Activated CD4-positive, alpha-beta T cell treated with anti-CD3 and anti-CD28 coated beads for 36 hours (primary cell): ENCODE measurements at regions not wholly inside any gene's neighbourhood (a gene's known extent, or its start where the extent isn't known, plus 50 kb on each side); places are given as distances from the start of the nearest gene placed in this dataset.

ENCODE experiments used
- ATAC-seq: fragments of 200-7000 bp; cut with Tn5 transposase; one replicate; pipeline ENCODE4 v1.10.0; 2021; ENCODE audit warnings: mild to moderate bottlenecking, moderate library complexity
- CTCF ChIA-PET: fragments of 350-600 bp; sonication (Branson Sonifier 250); formaldehyde crosslinking; loops from one replicate; lab custom pipeline; 2021; ENCODE audit warnings: antibody characterized with exemption; lab: Charles Lee
- POLR2A ChIA-PET: fragments of 350-600 bp; sonication (Branson Sonifier 250); formaldehyde crosslinking; loops from one replicate; lab custom pipeline; 2021; ENCODE audit warnings: antibody characterized with exemption, inconsistent platforms; lab: Charles Lee
- DNase-seq: peaks from one replicate; pipeline ENCODE4 v3.0.0-alpha.2; 2020
- H3K27ac Mint-ChIP-seq: one replicate; pipeline ENCODE4 v1.8.0; 2021; ENCODE audit warnings: mixed read lengths
- H3K27me3 Mint-ChIP-seq: one replicate; pipeline ENCODE4 v1.8.0; 2021; ENCODE audit warnings: mixed read lengths
- H3K36me3 Mint-ChIP-seq: one replicate; pipeline ENCODE4 v1.8.0; 2021; ENCODE audit warnings: low read depth, mixed read lengths
- H3K4me1 Mint-ChIP-seq: one replicate; pipeline ENCODE4 v1.8.0; 2021; ENCODE audit warnings: mixed read lengths
- H3K4me3 Mint-ChIP-seq: one replicate; pipeline ENCODE4 v1.8.0; 2021; ENCODE audit warnings: mild to moderate bottlenecking, moderate library complexity, mixed read lengths
- H3K9me3 Mint-ChIP-seq: one replicate; pipeline ENCODE4 v1.8.0; 2021; ENCODE audit warnings: low read depth, mixed read lengths
- intact Hi-C, 2 experiments: fragments of 100-400 bp; cut with DNase I in 1 of 2; cut with micrococcal nuclease in 1 of 2; formaldehyde crosslinking; loops; one replicate each; pipeline versions ENCODE4 v1.14.2 to v1.15.1; 2022 to 2024; cut with DNase I, micrococcal nuclease

DNA sequence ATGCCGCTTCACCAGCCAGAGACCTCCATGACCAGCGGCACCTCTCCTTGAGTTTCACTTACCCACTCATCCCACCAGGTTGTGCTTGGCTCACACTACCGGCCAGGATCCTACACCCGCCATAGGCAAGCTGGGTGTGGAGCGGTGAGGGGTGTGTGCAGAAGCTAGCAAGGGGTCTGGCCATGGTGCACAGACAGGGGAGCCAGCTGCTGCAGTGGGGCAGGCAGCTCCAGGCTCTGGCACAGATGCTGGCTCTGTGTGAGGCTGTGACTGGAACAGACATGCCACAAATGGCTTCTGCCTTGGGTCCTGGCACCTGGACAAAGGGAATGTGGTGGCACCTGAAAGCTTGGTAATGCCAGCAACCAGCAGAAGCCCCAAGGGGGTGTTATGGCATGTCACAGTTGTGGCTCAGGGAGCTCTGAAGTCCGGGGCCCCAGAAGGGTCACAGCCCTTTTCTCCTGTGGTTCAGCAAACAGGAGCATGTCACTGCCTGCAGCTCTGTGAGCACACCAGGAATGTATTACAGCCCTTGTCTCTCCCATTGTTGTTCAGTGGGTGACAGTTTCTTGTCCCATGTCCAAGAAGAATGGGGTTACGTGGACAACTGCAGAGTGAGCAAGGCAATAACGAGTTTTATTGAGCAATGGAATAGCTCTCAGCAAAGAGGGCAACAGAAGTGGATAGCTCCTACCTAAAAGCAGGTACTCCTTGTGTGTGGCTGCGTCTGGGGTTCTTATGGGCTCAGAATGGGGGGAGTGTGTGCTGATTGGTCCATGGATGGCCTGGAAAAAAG, 2791.0 kb upstream of the PCDH20 start:
- Mint-ChIP-seq H3K36me3 (no peaks in the 10 kb centered on the region), H3K27ac (no peak overlapping the region), H3K4me1 (no peaks in the 10 kb centered on the region), H3K4me3 (no peak overlapping the region), H3K9me3 (peaks cover 13% of the 10 kb centered on the region), H3K27me3 (no peaks in the 10 kb centered on the region)
- ATAC-seq = no peak
- DNase-seq = no peak
- CTCF ChIA-PET = no interaction called here
- POLR2A ChIA-PET = no interaction called here
- intact Hi-C loops = no loop called here

DNA sequence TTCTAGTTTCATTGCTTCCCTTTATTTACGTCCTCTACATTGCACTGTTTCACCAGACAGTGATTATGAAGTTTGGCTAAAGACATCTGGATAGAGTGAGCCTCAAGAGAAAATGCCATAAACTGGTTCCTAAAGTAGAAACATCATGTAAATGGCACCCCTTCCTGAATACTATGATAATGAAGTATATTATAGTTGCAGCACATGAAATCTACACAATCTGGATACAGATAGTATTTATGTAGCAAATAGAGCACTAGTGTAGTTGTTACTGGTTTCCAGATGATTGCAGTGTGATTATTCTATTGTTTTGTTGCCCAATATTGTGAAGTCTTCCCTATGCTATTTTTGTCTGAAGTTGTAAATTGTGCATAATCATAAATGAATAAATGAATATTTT, 2786.9 kb upstream of the PCDH20 start:
- no peak for DNase-seq
- H3K4me1 Mint-ChIP-seq = no peaks in the 10 kb centered on the region
- ATAC-seq = no peak
- no peak overlapping the region for H3K27ac Mint-ChIP-seq
- H3K27me3 Mint-ChIP-seq = no peaks in the 10 kb centered on the region
- peaks cover 5% of the 10 kb centered on the region for H3K9me3 Mint-ChIP-seq
- intact Hi-C loops = no loop called here
- H3K4me3 Mint-ChIP-seq = no peak overlapping the region
- CTCF ChIA-PET = no interaction called here
- POLR2A ChIA-PET = no interaction called here
- H3K36me3 Mint-ChIP-seq = no peaks in the 10 kb centered on the region

DNA sequence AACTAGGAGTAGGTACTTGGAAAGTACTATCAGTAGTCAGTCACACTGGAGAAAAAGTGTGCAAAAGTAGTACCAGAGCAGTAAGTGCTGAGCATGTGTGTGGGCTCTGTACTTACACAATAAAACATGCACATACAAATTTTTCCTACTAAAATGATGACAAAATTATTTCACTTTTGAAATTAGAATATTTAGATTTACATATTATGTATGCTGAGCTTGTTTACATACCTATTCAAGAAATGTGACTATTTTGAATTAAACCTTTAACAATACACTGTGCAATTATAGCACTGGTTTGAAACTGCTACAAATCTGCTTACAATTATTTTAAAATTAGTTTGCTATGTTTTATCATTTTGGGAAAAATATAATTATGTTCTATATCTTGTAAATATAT, 2781.6 kb upstream of the PCDH20 start:
- Mint-ChIP-seq H3K27me3 (no peaks in the 10 kb centered on the region), H3K4me1 (no peaks in the 10 kb centered on the region), H3K9me3 (peaks cover 5% of the 10 kb centered on the region), H3K4me3 (no peak overlapping the region), H3K36me3 (no peaks in the 10 kb centered on the region), H3K27ac (no peak overlapping the region)
- DNase-seq (no peak), ATAC-seq (no peak)
- POLR2A ChIA-PET = no interaction called here
- CTCF ChIA-PET = no interaction called here
- intact Hi-C loops = no loop called here

DNA sequence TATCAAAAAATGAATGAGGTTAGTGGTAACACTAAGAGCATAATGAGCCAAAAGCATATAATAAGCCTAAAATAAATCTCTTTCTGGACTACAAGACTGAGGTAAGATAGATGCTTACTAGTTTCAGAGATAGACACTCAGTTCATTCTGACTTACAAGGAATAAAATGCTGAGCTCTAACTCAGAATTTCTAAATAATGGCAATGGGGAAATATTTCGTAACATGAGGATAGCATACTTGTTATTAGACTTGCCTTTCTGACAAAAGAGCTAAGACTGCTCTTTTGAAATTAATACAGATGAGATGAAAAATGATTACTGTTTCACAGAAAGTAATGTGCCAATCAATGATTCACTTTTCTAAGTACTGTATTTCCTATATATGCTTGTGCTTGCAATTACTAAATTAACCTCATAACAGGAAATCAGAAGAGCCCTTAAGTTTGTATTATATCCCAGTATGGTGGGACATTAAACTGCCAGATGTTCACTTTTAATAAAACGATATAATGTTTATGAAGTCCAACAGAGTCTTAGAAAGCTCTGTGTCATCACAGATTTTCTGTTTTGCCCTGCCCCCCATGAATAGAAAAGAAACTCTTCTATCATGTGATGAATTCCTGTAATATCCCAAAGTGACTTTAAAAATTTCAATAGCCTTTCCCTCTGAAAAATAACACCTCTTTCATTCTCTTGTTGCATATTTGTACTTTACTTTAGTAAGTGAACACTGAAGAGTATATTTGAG, 2771.0 kb upstream of the PCDH20 start:
- no peak overlapping the region for H3K27ac Mint-ChIP-seq
- no peaks in the 10 kb centered on the region for H3K27me3 Mint-ChIP-seq
- intact Hi-C loops = no loop called here
- H3K4me3 Mint-ChIP-seq = no peak overlapping the region
- DNase-seq (no peak), ATAC-seq (no peak)
- H3K9me3 Mint-ChIP-seq = peaks cover 13% of the 10 kb centered on the region
- ChIA-PET POLR2A (no interaction called here), CTCF (no interaction called here)
- no peaks in the 10 kb centered on the region for H3K4me1 Mint-ChIP-seq
- no peaks in the 10 kb centered on the region for H3K36me3 Mint-ChIP-seq

DNA sequence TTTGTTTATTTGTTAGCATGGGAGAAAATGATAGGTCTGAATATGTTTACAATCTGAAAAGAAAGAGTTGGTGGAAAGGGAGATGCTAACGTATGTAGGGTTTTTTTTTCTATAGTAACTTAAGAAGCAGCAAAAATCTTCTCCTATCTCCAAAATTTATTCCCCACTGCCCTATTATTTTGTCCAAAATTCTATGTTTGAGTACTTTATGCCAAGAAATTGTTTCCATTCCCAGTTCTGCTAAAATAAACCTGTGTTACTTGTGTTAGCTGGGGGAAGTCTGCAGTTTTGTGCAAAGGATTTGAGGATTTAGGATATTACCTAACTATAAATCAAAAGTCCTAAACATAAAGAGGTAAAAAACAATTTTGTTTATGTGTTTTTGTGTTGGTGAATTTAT, 2770.4 kb upstream of the PCDH20 start:
- Mint-ChIP-seq H3K9me3 (peaks cover 15% of the 10 kb centered on the region), H3K27ac (no peak overlapping the region), H3K27me3 (no peaks in the 10 kb centered on the region), H3K4me1 (no peaks in the 10 kb centered on the region), H3K4me3 (no peak overlapping the region), H3K36me3 (no peaks in the 10 kb centered on the region)
- no peak for ATAC-seq
- POLR2A ChIA-PET = no interaction called here
- CTCF ChIA-PET = no interaction called here
- no peak for DNase-seq
- intact Hi-C loops = no loop called here

DNA sequence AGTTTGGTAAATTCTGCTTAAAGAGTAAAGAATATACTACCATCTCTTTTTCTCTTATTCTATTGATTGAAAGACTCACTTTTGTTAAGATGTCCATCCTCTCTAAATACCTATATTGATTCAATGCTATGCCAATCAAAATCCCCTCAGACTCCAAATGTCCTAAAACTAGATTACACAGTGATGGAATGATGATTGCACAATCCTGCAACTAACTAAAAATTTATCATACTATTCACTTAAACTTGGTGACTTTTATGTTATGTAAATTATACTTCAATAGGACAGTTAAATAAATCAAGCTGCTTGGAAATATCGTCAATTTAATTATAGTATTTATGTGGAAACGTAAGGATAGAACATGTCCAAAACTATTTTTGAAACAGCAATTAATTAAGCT, 2765.1 kb upstream of the PCDH20 start:
- no peak overlapping the region for H3K4me3 Mint-ChIP-seq
- H3K27me3 Mint-ChIP-seq = no peaks in the 10 kb centered on the region
- DNase-seq (no peak), ATAC-seq (no peak)
- peaks cover 14% of the 10 kb centered on the region for H3K9me3 Mint-ChIP-seq
- no peaks in the 10 kb centered on the region for H3K36me3 Mint-ChIP-seq
- CTCF ChIA-PET = no interaction called here
- POLR2A ChIA-PET = no interaction called here
- no peak overlapping the region for H3K27ac Mint-ChIP-seq
- H3K4me1 Mint-ChIP-seq = no peaks in the 10 kb centered on the region
- intact Hi-C loops = no loop called here

DNA sequence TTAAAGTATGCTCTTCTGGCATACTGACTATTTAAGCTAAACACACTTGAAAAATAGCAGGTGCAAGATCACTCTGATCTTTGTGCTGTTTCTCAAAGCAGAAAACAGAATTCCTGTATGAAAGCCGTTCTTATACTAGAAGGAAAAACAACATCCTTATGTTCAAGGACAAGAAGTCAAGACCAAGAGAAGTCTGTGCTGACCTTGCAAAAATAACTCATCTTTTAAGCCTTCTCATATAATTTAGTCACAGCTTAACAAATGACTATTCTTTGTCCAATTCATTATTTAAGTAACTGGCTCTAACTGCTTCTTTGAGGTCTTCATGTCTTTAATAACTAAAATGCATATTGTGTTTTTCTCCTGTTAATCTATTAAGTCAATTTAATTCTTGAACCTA, 2750.2 kb upstream of the PCDH20 start:
- POLR2A ChIA-PET = no interaction called here
- no peaks in the 10 kb centered on the region for H3K27me3 Mint-ChIP-seq
- no peaks in the 10 kb centered on the region for H3K36me3 Mint-ChIP-seq
- no peak for DNase-seq
- CTCF ChIA-PET = no interaction called here
- H3K4me1 Mint-ChIP-seq = no peaks in the 10 kb centered on the region
- intact Hi-C loops = no loop called here
- peaks cover 3% of the 10 kb centered on the region for H3K9me3 Mint-ChIP-seq
- H3K4me3 Mint-ChIP-seq = no peak overlapping the region
- no peak for ATAC-seq
- H3K27ac Mint-ChIP-seq = no peak overlapping the region

DNA sequence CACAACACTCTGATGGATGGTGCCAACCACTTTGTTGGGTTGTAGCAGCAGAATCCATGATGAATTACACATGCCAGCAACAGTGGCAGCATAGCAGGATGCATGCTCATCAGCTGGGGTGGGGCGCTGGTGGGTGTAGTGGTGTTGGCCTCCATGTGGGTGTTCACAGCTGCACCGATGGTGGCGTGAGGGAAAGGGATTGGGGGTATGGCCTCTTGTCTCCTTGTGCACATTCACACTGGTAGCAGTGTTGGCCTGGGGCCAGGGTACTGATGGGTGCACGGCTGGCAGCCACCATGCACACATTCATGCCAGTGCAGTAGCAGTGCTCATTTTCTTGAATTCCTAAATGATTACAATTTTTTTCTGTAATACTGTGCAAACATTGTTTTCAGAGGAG, 2748.8 kb upstream of the PCDH20 start:
- no peak overlapping the region for H3K4me3 Mint-ChIP-seq
- no peaks in the 10 kb centered on the region for H3K27me3 Mint-ChIP-seq
- H3K4me1 Mint-ChIP-seq = no peaks in the 10 kb centered on the region
- DNase-seq = no peak
- POLR2A ChIA-PET = no interaction called here
- H3K9me3 Mint-ChIP-seq = peaks cover 3% of the 10 kb centered on the region
- intact Hi-C loops = no loop called here
- no peak for ATAC-seq
- H3K27ac Mint-ChIP-seq = no peak overlapping the region
- CTCF ChIA-PET = no interaction called here
- no peaks in the 10 kb centered on the region for H3K36me3 Mint-ChIP-seq

DNA sequence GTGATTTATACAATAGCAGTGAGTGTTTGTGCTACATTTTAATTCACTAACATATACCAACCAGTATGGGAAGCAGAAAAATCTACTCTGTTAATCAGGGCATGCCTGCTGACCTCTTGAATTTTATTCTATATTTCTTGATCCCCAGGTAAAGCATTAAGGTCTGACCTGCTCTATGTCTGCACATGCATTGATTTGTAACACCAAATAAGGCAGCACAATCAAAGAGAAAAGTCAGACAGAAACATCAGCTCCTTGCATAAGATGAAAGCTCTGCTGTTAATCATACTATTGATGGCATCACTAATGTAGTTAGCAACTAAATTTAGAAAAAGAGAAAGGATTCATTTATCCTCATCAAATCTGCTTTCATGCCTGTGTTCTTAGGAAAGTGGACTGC, 2744.8 kb upstream of the PCDH20 start:
- DNase-seq (no peak), ATAC-seq (no peak)
- CTCF ChIA-PET = no interaction called here
- H3K27ac Mint-ChIP-seq = no peak overlapping the region
- intact Hi-C loops = no loop called here
- H3K36me3 Mint-ChIP-seq = no peaks in the 10 kb centered on the region
- H3K4me1 Mint-ChIP-seq = no peaks in the 10 kb centered on the region
- H3K9me3 Mint-ChIP-seq = peaks cover 9% of the 10 kb centered on the region
- no peak overlapping the region for H3K4me3 Mint-ChIP-seq
- no peaks in the 10 kb centered on the region for H3K27me3 Mint-ChIP-seq
- POLR2A ChIA-PET = no interaction called here

DNA sequence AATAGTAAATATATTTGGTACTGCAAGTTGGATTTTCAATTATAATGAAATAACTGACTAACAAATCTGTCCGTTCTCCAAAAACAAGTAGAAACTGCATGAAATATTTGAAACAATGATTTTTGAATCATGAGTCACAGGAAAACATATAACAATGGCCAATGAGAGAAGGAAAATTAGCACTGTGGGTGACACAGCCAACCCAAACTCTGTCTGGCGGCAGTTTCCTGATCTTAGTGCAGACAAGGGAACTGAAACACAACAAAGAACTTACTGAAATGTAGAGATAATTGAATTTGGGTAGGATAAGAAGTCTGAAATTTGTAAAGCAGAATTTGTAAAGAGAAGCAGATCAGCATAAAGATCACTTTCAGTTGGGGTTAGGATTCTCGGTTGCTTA, 2743.3 kb upstream of the PCDH20 start:
- no peaks in the 10 kb centered on the region for H3K27me3 Mint-ChIP-seq
- intact Hi-C loops = no loop called here

DNA sequence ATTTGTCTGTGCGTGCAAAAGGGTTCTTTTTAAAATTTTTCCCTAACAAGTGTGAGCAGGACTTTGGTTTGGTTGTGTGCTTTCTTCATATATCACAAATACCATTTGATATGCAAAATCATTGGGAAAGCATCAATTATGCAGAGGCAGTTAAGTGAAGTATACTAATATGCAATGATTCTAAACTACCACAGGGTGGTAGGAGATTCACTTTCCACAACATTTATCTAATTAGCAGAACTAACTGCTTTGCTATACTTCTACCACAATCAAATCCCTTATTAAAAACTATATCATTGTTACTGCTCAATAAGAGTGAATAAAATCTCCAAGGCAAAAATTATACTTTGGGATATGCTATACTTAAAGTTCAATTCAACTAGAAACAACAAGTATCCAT, 2738.9 kb upstream of the PCDH20 start:
- ChIA-PET CTCF (interaction anchor here (0.7 kb wide), 1 partner anchor 78 kb away, joined by 3 read pairs; no protein-coding TSS in a partner anchor), POLR2A (no interaction called here)
- Mint-ChIP-seq H3K27me3 (no peaks in the 10 kb centered on the region), H3K27ac (no peak overlapping the region), H3K4me3 (no peak overlapping the region), H3K9me3 (peaks cover 16% of the 10 kb centered on the region), H3K36me3 (no peaks in the 10 kb centered on the region), H3K4me1 (no peaks in the 10 kb centered on the region)
- intact Hi-C loops = no loop called here
- ATAC-seq (no peak), DNase-seq (no peak)

More for the DNA sequence above, 2743.3 kb upstream of the PCDH20 start:
- no peak for ATAC-seq
- ChIA-PET POLR2A (no interaction called here), CTCF (no interaction called here)
- Mint-ChIP-seq H3K4me3 (no peak overlapping the region), H3K27ac (no peak overlapping the region), H3K4me1 (no peaks in the 10 kb centered on the region), H3K36me3 (no peaks in the 10 kb centered on the region), H3K9me3 (peaks cover 6% of the 10 kb centered on the region)
- DNase-seq = no peak

DNA sequence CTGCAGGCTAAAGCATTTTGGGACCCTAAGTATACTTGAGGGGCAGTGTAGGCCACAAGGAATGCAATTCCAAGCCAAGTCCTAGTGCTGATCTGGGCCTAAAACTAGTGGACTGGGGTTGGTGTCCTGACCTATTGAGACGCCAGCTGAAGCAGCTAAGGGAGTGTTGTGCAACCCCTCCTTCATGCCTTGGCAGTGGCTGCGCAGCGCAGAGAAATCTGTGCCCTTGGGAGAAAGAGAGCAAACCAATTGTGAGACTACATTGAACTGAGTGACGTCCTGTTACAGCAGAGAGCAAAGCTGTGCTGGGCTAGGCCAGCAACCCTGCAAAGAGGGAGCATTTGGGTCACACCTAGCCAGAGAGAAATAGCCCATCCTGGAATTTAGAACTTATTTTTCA, 2715.0 kb upstream of the PCDH20 start:
- ATAC-seq = no peak
- Mint-ChIP-seq H3K27me3 (no peaks in the 10 kb centered on the region), H3K9me3 (peaks cover 5% of the 10 kb centered on the region), H3K36me3 (no peaks in the 10 kb centered on the region), H3K4me1 (no peaks in the 10 kb centered on the region), H3K27ac (no peak overlapping the region), H3K4me3 (no peak overlapping the region)
- intact Hi-C loops = no loop called here
- ChIA-PET POLR2A (no interaction called here), CTCF (no interaction called here)
- no peak for DNase-seq
